ENCODE measurements at regions not wholly inside any gene's neighbourhood (a gene's known extent, or its start where the extent isn't known, plus 50 kb on each side); places are given as distances from the start of the nearest gene placed in this dataset.

DNA sequence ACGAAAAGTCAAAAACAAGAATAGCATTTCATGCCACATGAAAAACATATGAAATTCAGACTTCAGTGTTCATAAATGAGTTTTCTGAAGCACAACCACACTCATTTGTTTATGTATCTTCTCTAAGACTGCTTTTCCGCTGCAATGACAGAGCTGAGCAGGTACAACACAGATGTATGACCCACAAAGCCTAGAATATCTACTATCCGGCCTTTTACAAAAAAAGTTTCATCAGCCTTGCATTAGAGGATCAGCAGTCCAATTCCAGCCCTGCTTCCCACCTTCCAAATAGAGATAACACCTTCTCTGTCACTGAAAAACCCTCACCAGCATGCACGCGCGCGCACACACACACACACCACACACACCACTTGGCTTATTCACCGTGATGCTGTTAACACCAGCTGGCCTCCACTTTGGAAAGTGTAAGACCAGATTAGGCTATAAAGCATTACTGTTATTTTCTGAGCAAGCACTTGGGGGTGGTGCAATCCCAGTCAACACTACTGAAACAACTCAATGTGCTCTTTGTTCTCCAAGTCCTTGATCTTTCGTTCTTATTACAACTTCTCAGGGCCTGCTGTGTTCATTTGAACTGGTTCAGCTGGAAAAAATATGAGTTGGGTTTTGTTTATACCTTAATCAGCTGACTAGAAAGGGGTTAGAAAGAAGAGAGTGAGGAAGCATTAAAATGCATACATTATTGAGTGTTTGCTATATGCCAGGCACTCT, 90.0 kb downstream of the GLUL start (continued):
- TF ChIP-seq YEATS2 (CRISPR knock-in tag; IDR thresholded peaks at IDR 0.05; ENCODE audit: borderline replicate concordance) (0 out of 2 replicates have a peak, but pooled peaks have one; percentile 21), ZNF451 (CRISPR knock-in tag; IDR thresholded peaks at IDR 0.05) (no peak), BORCS8-MEF2B (CRISPR knock-in tag; IDR thresholded peaks at IDR 0.05) (0 out of 2 replicates have a peak, but pooled peaks have one; percentile 2), AGO2 (optimal IDR thresholded peaks at IDR 0.05; ENCODE audit: low read depth, low read length) (no peak), KDM2A (CRISPR knock-in tag; IDR thresholded peaks at IDR 0.05; ENCODE audit: borderline replicate concordance, low read depth) (no peak), BRCA1 (CRISPR knock-in tag; IDR thresholded peaks at IDR 0.05) (0 out of 2 replicates have a peak, but pooled peaks have one; percentile 51), CEBPB (IDR thresholded peaks at IDR 0.05; ENCODE audit: borderline replicate concordance, low read depth, low read length) (peak; percentile 97)
- TF ChIP-seq, protein P1, sequence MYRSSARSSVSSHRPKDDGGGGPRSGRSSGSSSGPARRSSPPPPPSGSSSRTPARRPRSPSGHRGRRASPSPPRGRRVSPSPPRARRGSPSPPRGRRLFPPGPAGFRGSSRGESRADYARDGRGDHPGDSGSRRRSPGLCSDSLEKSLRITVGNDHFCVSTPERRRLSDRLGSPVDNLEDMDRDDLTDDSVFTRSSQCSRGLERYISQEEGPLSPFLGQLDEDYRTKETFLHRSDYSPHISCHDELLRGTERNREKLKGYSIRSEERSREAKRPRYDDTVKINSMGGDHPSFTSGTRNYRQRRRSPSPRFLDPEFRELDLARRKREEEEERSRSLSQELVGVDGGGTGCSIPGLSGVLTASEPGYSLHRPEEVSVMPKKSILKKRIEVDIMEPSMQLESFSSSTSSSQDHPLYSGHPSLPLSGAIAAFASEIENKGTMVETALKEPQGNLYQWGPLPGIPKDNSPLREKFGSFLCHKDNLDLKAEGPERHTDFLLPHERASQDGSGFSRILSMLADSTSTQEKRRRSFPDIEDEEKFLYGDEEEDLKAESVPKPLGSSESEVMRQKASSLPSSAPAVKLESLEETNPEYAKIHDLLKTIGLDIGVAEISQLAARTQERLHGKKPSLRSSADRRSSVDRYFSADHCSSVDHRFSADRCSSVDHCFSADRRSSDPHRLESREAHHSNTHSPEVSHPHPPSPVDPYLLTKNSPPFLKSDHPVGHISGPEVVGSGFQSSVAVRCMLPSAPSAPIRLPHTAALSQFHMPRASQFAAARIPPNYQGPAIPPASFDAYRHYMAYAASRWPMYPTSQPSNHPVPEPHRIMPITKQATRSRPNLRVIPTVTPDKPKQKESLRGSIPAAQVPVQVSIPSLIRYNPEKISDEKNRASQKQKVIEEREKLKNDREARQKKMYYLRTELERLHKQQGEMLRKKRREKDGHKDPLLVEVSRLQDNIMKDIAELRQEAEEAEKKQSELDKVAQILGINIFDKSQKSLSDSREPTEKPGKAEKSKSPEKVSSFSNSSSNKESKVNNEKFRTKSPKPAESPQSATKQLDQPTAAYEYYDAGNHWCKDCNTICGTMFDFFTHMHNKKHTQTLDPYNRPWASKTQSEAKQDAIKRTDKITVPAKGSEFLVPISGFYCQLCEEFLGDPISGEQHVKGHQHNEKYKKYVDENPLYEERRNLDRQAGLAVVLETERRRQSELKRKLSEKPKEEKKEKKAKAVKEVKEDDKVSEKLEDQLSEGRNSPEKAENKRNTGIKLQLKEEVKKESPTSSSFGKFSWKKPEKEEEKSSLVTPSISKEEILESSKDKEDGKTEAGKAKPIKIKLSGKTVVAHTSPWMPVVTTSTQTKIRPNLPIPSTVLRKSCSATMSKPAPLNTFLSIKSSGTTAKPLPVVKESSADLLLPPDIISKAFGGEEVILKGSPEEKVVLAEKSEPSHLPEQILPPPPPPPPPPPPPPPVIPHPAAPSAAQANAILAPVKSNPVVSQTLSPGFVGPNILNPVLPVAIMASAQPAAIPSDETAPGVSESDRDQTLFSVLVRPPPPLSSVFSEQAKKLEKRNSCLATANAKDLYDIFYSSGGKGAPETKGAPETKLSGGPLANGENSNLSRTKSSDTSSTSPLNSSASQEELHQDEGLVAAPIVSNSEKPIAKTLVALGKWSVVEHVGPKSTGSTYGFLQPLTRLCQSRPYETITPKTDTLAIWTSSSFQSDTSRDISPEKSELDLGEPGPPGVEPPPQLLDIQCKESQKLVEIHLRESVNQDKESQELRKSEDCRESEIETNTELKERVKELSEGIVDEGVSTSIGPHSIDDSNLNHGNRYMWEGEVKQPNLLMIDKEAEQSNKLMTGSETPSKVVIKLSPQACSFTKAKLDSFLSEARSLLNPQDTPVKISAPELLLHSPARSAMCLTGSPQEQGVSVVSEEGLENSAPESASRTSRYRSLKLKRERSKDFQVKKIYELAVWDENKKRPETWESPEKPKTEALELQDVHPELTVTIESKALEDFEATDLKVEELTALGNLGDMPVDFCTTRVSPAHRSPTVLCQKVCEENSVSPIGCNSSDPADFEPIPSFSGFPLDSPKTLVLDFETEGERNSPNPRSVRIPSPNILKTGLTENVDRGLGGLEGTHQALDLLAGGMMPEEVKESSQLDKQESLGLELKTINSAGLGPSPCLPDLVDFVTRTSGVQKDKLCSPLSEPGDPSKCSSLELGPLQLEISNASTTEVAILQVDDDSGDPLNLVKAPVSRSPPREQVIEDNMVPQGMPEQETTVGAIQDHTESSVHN (CRISPR knock-in tag; IDR thresholded peaks at IDR 0.05) = no peak
- TF ChIP-seq, protein P2, sequence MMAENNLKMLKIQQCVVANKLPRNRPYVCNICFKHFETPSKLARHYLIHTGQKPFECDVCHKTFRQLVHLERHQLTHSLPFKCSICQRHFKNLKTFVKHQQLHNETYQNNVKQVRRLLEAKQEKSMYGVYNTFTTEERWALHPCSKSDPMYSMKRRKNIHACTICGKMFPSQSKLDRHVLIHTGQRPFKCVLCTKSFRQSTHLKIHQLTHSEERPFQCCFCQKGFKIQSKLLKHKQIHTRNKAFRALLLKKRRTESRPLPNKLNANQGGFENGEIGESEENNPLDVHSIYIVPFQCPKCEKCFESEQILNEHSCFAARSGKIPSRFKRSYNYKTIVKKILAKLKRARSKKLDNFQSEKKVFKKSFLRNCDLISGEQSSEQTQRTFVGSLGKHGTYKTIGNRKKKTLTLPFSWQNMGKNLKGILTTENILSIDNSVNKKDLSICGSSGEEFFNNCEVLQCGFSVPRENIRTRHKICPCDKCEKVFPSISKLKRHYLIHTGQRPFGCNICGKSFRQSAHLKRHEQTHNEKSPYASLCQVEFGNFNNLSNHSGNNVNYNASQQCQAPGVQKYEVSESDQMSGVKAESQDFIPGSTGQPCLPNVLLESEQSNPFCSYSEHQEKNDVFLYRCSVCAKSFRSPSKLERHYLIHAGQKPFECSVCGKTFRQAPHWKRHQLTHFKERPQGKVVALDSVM (CRISPR knock-in tag; IDR thresholded peaks at IDR 0.05) = peak; percentile 79
- TF ChIP-seq, protein P3, sequence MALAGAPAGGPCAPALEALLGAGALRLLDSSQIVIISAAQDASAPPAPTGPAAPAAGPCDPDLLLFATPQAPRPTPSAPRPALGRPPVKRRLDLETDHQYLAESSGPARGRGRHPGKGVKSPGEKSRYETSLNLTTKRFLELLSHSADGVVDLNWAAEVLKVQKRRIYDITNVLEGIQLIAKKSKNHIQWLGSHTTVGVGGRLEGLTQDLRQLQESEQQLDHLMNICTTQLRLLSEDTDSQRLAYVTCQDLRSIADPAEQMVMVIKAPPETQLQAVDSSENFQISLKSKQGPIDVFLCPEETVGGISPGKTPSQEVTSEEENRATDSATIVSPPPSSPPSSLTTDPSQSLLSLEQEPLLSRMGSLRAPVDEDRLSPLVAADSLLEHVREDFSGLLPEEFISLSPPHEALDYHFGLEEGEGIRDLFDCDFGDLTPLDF (CRISPR knock-in tag; IDR thresholded peaks at IDR 0.05) = peak; percentile 50; the same call in 1 of the 2 replicates
- TF ChIP-seq, protein P4, sequence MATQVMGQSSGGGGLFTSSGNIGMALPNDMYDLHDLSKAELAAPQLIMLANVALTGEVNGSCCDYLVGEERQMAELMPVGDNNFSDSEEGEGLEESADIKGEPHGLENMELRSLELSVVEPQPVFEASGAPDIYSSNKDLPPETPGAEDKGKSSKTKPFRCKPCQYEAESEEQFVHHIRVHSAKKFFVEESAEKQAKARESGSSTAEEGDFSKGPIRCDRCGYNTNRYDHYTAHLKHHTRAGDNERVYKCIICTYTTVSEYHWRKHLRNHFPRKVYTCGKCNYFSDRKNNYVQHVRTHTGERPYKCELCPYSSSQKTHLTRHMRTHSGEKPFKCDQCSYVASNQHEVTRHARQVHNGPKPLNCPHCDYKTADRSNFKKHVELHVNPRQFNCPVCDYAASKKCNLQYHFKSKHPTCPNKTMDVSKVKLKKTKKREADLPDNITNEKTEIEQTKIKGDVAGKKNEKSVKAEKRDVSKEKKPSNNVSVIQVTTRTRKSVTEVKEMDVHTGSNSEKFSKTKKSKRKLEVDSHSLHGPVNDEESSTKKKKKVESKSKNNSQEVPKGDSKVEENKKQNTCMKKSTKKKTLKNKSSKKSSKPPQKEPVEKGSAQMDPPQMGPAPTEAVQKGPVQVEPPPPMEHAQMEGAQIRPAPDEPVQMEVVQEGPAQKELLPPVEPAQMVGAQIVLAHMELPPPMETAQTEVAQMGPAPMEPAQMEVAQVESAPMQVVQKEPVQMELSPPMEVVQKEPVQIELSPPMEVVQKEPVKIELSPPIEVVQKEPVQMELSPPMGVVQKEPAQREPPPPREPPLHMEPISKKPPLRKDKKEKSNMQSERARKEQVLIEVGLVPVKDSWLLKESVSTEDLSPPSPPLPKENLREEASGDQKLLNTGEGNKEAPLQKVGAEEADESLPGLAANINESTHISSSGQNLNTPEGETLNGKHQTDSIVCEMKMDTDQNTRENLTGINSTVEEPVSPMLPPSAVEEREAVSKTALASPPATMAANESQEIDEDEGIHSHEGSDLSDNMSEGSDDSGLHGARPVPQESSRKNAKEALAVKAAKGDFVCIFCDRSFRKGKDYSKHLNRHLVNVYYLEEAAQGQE (IDR thresholded peaks at IDR 0.05; ENCODE audit: borderline replicate concordance in 1 of 2, low read depth in 1 of 2, low read length in 2 of 2) = peak in 1 of 2 experiments; percentile 64; a peak in 1 of 4 replicates
- TF ChIP-seq, protein P5, sequence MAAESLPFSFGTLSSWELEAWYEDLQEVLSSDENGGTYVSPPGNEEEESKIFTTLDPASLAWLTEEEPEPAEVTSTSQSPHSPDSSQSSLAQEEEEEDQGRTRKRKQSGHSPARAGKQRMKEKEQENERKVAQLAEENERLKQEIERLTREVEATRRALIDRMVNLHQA (CRISPR knock-in tag; IDR thresholded peaks at IDR 0.05) = no peak
